Left kidney (tissue), 1 donor: ENCODE measurements at regions not wholly inside any gene's neighbourhood (a gene's known extent, or its start where the extent isn't known, plus 50 kb on each side); places are given as distances from the start of the nearest gene placed in this dataset.

Experiments used
- DNase-seq: peaks from one replicate; pipeline ENCODE4 v3.0.0-alpha.2; 2013

DNA sequence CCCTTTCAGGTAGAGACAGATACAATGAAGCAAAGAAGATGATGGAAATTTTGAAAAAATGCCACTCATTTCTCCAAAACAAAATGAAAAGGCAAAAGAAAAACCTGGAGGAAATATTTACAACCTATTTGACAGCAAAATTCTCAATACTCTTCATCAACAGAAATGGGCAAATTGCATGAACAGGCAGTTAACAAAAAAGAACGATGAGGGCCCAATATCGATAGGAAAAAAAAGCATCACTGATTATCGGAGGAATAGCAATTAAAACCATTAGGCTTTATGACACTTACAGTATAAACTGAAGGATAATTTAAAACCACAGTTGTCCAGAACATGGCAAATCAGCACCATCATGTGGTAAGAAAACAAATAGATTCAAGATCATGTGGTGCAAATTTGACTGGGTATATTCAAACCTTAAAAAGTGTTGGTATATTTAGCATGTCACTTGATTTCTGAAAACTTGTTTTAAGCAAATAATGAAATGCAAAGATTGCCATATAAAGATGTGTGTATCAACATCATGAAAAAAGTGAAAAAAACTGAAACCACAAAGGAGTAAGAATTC lies 222.9 kb downstream of the BRD1 start:
- DNase-seq, result no peak

DNA sequence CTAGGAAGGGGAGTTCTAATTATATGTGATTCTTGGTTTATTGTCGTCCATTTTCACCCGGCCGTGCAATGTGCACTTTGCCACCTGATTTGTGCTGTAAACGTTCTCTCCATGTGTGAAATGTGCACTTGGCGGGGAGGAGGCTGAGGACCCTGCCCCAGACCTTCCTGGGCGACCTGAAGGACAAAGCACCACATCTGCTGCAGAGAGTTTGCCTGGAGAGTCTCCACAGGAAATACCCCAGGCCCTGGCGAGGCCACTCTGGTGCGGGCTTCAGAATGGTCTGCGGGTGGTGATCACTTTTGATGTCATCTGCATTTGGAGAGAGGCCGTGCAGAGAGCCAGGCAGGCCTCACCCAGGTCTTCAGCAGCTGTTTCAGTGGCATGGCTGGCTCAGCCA lies 224.7 kb downstream of the BRD1 start:
- no peak for DNase-seq

- no peak for DNase-seq
Measured at GRCh38 chr22:49602481-49602880, 225.2 kb downstream of the BRD1 start.

DNA sequence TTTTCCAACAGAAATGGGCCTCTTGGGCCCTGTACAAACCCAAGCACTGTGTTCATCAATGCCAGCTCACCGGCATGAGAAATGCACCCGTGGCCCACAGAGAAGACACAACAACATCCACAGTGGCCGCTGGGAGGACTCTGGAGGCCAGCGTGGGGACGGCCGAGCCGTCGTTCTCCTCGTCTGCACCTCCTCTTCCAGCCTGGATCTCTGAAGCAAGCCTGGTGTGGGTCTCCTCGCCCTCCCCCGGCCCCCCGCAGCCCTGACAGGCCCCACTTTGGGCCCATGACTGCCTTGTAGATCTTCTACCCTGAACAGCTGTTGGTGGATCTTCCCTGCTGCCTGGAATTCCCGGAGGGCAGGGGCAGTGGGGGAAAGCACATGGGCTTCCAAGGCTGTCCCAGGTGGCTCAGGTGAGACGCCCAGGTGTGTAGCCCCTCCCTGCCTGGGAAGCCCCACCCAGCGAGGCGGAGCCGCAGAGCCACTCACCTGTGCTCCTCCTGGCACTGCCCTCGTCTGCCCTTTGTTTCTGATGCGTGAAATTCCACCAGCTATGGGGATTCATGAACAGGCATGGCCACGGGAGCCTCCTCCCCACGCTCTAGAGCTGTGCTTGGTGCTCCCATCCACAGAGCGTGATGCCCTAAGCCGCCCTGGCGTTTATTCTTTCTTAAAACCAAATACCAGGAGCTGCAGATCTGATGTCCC lies 225.9 kb downstream of the BRD1 start:
- no peak for DNase-seq

DNA sequence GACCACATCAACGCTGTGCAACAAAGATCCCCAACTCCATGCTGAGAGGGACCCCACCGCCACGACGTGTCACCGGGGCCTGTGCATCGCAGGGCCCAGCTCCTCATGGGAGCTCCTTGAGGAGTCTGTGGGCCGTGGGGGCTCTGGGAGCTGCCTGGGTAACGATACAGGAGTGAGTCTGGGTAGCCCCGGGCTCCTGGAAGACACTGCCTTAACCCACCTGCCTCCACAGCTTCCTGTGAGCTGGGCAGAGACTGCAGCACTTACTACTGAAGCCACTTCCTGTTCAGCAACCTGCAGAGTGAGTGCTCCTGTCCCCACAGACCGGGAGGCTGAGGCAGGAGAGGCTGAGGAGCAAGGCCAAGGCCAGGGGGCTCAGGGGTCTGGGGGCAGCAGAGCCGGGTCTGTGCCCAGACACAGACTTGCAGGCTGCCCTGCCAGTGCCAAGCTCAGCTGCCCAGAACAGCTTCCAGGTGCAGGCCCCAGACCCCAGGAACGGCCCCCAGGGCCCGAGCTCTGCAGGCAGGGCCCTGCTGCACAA lies 226.7 kb downstream of the BRD1 start:
- no peak for DNase-seq

DNA sequence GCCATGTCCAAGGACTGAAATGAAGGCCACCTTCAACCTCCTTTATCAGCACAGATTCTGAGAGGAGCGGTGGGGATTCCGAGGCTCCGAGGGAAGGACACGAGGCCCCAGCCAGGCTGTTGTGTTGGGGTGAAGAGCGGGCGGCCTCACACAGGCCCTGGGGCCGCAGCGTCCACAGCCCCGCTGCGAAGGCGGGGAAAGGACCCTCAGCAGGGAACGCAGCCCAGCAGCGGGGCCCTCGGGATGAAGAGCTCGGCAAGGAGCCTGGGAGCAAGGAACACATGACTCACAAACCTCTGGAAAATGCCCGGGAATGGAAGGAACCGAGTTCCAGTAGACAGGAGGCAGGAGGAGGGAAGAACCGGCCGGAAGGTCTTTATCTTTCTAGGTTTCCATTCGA lies 227.2 kb downstream of the BRD1 start:
- no peak for DNase-seq

DNA sequence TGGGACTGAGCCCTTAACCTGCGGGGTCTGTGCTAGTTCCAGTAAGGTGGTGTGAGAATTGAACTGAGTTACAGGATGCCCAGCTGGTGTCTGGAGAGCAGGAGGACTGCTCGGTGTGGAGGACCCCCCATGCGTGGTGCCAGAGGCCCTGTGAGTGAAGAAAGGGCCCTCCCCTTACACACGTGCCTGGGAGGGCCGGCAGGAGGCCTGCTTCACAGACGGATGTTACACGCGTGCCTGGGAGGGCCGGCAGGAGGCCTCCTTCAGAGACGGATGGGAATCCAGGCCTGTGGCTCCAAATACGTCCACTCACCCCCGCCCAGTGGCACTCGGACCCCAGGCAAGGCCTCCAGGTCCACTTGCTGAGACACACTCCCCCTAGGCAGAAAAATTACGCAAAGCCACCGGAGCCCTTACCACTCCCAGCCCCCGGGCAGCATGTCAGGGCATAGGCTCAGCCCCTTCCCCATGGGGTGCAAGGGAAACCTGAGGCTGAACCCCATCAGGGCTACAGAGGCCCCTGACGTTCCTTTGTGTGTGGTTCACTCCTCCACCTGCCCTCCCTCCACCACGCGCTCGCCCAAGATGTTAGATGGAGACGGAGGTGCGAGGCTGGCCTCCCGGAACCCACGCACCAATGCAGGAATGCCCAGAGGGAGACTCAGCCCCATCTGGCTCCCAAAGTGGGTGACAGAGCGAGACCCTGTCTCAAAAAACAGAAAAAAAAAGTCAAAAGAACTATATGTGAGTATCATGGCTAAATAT lies 227.8 kb downstream of the BRD1 start:
- no peak for DNase-seq

GRCh38 chr22:49599039-49599438 lies 228.6 kb downstream of the BRD1 start:
- no peak for DNase-seq

DNA sequence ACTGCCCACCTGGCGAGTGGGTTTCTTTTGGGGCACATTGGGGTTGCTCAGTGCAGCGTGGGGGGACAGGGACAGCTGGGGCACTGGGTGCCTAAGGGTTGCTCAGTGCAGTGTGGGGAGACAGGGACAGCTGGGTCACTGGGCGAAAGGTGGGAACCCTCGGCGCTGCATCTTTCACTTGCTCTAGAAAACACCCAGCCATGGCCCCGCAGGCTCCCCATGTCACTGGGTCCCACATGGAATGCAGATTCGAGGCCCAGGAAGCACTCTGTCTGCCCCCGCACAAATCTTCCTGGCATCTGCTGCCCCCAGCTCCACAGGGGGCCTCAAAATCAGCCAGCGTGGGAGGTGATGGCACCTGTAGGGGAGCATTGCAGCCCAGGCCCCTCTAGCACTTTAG lies 229.3 kb downstream of the BRD1 start:
- DNase-seq, result no peak

DNA sequence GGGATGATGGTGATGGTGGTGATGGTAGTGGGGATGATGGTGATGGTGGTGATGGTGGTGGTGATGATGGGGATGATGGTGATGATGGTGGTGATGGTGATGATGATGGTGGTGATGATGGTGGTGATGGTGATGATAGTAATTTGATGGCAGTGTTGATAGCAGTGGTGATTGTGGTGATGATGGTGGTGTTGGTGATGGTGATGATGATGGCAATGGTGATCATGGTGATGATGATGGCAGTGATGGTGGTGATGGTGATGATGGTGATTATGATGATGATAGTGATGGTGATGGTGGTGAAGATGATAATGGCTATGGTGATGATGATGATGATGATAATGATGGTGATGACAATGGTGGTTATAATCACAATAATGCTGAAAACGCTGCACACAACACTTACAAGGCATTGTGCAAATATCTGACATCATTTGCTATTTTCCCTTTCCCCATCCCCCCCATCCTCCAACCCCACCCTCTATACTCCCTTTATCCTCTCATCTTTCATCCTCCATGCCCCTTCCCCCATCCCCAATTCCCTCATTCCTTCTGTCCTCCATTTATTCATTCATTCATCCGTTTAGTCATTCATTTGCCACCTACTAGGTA lies 230.1 kb downstream of the BRD1 start:
- no peak for DNase-seq

DNA sequence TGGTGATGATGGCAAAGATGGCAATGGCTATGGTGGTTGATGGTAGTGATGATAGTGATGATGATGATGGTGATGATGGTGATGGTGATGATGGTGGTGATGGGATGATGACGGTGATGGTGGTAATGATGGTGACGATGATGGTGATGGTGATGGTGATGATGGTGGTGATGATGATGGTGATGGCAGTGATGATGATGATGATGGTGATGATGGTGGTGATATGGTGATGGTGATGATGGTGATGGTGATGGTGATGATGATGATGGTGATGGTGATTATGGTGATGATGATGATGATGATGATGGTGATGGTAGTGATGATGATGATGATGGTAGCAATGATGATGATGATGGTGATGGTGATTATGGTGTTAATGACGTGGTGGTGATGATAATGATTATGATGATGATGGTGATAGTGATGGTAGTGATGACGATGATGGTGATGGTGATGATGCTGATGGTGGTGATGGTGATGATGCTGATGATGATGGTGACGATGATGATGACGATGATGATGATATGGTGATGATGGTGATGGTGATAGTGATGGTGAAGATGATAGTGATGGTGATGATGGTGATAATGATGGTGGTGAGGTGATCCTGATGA lies 232.1 kb downstream of the BRD1 start:
- no peak for DNase-seq

DNA sequence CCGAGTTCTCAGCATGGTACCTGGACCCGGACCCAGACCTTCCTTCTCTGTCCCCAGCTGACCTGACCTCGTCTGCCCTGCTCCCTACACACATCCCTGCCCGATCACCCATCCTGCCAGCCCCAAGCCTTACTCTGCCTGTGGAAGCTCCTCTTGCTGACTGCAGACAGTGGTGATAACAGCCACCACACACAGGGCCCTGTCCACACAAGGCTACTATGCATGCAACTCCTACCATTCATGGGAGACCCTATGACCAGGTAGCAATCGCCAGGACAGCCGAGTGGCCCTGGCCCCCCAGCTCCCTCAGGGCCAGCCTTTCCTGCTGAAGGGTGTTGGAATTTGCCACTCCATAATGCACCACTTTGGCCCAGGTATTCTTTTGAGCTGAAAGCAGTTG lies 233.6 kb downstream of the BRD1 start:
- DNase-seq, result no peak

DNA sequence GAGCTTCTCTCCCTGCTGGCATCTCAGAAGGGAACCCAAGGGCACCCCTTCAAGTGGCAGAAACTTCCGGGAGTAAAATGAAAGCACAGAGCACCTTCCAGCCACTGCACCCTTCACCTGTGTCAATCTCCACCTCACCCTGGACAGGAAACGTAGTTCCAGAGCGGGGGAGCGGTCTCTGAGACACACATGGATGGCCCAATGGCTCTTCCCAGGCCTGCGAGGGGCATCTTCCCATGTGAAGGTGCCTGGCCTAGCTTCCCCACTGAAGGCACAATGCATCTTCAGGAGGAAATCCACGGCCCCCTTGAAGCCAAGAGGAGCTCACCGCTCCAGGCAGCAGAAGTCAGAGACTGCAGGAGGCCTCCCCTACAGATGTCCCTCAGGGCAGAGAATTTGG lies 234.2 kb downstream of the BRD1 start:
- no peak for DNase-seq

DNA sequence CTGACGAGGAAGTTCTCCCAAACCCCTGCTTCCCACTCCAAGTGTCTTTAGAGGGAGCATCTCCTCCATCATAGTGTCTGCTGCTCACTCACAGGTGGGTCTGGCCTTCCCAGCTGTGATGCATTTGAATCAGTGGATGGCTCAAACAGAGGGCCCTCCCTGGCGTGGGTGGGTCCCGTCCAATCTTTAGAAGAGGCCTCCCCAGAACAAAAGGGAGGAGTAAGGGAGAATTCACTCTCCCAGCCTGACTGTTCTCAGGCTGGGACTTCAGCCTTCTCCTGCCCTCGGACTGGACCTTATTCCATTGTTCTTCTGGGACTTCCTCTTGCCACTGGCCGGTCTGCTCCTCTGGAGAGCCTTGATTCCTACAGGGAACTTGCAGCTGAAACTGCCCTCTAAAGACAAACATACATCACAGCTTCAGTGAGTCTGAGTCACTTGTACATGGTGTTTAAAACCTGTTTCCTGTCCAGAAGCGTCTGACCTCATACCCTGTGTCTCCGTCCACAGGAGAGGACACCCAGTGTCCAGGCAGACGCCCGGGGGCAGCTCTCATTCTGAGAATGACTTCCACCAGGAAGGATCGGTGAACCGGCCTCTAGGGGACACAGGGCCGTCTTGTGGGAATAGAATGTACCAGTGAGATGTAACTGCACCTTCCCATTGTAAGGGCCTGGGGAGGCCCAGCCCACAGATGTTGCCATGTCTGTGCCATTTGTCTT lies 234.7 kb downstream of the BRD1 start:
- DNase-seq, result no peak

GRCh38 chr22:49590851-49591445 lies 236.7 kb downstream of the BRD1 start:
- no peak for DNase-seq

GRCh38 chr22:49590381-49590780 lies 237.3 kb downstream of the BRD1 start:
- DNase-seq, result no peak

DNA sequence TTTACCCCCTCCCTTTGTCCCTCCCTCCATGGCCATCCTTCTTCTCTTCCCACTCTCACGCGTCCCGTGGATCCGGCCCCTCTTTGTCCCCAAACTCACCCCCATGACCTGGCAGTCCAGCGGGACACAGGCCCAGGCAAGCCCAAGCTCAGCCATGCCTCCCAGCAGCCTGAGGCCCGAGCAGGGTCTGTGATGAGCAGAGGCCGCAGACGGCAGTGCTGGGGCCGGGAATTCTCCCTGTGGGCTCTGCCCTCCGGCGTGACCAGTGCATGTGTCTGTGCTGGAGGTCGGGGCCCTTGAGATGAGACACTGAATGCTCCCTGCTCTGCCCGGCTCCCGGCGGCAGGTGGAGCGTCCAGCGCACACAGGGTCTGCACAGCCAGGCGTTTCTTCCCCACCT lies 237.9 kb downstream of the BRD1 start:
- no peak for DNase-seq

DNA sequence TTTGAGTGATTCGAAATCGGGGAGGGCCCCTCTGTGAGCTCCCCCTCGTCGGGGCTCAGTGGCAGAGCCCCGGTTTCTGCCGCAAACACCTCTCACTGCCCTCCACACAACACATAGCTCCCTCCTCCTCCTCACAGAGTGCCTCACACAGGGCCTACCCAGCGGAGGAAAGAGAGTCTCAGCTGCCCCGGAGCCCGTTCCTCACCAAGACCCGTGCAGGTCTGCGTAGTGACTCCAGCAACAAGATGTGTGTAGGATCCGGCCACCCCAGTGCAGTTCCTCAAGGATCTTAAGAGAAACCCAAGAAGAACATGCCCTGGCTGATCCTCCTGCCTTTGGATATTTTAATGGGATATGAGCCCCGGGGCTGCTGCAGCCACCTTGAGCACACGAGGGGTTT lies 238.4 kb downstream of the BRD1 start:
- no peak for DNase-seq

DNA sequence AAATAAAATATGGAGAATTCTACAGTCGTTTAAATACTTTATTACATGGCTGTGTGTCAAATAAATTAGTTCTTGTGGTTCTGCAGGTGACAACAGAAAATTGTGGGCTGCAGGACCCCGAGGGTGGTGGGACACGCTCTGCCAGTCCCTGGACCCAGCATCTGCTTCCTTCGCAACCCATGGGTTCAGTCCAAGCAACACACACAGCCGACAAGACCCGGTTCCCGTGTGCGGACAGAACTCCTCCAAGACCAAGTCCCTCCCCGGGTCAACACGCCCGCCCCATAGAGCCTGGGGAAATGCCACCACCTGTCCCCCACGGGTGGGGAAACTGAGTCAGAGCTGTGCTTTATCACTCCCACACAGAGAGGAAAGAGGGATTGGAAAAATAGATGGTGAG lies 238.9 kb downstream of the BRD1 start:
- DNase-seq, result no peak

GRCh38 chr22:49587987-49588386 lies 239.7 kb downstream of the BRD1 start:
- DNase-seq, result no peak

DNA sequence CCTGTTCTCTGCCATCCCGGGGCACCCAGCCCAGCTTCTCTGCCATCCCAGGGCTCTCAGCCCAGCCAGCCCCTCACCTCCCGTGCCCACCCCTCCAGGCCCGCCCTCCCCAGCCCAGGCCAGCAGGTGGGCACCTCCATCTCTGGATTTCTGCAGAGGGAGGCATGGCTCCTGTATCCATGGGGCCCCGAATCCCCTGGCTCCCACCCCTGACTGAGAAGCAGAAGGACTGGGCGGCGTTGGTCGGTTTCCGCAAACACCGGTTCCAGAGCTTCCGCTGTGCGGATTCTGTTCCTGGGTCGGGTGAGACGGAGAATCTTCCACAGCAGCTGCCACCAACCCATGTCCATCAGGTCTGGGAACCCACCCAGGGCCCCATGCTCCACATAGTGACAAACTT lies 240.3 kb downstream of the BRD1 start:
- no peak for DNase-seq
